Thoracic aorta (tissue), 2 donors: ENCODE measurements at regions not wholly inside any gene's neighbourhood (a gene's known extent, or its start where the extent isn't known, plus 50 kb on each side); places are given as distances from the start of the nearest gene placed in this dataset.
"Not testable (repeated sequence)": the region's sequence is repeated elsewhere in the genome, so short reads cannot be mapped to it uniquely, and the experiment has no call there.

ENCODE experiments used
- ATAC-seq: fragments of 150-250 bp; one replicate; pipeline ENCODE4 v1.8.0; 2017; ENCODE audit warnings: low read depth; ENCODE audit not compliant: insufficient number of reproducible peaks, low FRiP score
- DNase-seq: peaks from one replicate; pipeline ENCODE4 v3.0.0-alpha.2; 2020; ENCODE audit warnings: low spot score
- H3K27ac ChIP-seq, 2 donors: fragments of 200-600 bp; sonication (generic); 1 replicate in 1 of 2; 2 replicates in 1 of 2; pipeline ENCODE4 v1.5.1; 2016; ENCODE audit warnings: mild to moderate bottlenecking in 2 of 2, moderate library complexity in 2 of 2
- H3K27me3 ChIP-seq: fragments of 200-600 bp; sonication (generic); replicated peaks from 2 replicates; pipeline ENCODE4 v1.6.0; 2016; ENCODE audit warnings: mild to moderate bottlenecking; ENCODE audit not compliant: insufficient read depth
- H3K36me3 ChIP-seq: fragments of 200-600 bp; sonication (generic); one replicate; pipeline ENCODE4 v1.5.1; 2016
- H3K4me1 ChIP-seq, 2 donors: fragments of 200-600 bp; sonication (generic); 1 replicate in 1 of 2; 2 replicates in 1 of 2; pipeline versions ENCODE4 v1.5.1 to v1.6.0; 2016; ENCODE audit warnings: low read depth in 2 of 2, mild to moderate bottlenecking in 1 of 2; ENCODE audit not compliant: control insufficient read depth in 1 of 2
- H3K4me3 ChIP-seq: fragments of 200-600 bp; sonication (generic); 2 replicates; pipeline ENCODE4 v1.5.1; 2016; ENCODE audit warnings: mild to moderate bottlenecking
- H3K9me3 ChIP-seq: fragments of 200-600 bp; sonication (generic); 2 replicates; pipeline ENCODE4 v1.5.1; 2016
- TF ChIP-seq, protein P1 (sequence below): fragments of 200-600 bp; sonication (generic); IDR thresholded peaks from one replicate; pipeline ENCODE4 v1.5.1; 2019; ENCODE audit warnings: antibody characterized with exemption

DNA sequence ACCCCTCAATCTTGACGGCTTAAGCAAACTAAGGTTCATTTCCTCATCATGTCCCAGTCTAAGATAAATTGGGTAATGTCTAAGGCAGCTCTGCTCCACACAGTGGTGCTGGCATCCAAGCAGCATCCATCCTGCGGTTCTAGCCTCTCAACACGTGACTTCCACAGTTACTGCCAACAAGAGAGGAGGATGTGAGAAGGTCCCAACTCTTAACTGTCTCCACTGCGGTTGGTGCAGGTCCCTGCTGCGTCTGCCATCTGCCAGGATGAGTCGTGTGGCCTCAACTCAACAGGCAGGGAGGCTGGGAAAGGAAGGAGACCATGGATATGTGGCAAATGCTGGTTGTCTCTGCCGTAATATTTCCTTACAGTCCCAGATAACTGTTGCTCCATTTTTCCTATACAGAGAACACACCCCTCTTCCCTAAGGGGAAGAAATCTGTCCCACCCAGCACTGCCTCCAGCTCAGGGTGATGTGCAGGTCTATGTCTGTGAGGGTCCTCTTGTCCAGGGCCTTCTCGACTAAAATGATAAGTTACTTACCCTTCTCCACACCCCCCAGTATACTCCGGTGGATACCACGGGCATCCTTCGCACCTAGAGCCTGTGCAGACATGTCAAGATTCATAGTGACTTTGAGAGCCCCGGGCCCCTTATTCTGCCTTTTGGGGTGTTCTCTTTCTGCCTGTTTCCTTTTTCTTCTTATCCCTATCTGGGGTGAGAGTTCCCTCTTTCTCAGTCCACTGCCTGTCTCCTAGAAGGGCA lies 64.7 kb downstream of the KCNJ18 start:
- TF ChIP-seq, protein P1, sequence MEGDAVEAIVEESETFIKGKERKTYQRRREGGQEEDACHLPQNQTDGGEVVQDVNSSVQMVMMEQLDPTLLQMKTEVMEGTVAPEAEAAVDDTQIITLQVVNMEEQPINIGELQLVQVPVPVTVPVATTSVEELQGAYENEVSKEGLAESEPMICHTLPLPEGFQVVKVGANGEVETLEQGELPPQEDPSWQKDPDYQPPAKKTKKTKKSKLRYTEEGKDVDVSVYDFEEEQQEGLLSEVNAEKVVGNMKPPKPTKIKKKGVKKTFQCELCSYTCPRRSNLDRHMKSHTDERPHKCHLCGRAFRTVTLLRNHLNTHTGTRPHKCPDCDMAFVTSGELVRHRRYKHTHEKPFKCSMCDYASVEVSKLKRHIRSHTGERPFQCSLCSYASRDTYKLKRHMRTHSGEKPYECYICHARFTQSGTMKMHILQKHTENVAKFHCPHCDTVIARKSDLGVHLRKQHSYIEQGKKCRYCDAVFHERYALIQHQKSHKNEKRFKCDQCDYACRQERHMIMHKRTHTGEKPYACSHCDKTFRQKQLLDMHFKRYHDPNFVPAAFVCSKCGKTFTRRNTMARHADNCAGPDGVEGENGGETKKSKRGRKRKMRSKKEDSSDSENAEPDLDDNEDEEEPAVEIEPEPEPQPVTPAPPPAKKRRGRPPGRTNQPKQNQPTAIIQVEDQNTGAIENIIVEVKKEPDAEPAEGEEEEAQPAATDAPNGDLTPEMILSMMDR, result no peak
- Histone ChIP-seq H3K4me3 (no peak overlapping the region), H3K36me3 (no peaks in the 10 kb centered on the region), H3K27ac (no peak overlapping the region), H3K27me3 (no peaks in the 10 kb centered on the region), H3K9me3 (no peaks in the 10 kb centered on the region), H3K4me1 (no peaks in the 10 kb centered on the region)
- ATAC-seq (no peak), DNase-seq (no peak)

DNA sequence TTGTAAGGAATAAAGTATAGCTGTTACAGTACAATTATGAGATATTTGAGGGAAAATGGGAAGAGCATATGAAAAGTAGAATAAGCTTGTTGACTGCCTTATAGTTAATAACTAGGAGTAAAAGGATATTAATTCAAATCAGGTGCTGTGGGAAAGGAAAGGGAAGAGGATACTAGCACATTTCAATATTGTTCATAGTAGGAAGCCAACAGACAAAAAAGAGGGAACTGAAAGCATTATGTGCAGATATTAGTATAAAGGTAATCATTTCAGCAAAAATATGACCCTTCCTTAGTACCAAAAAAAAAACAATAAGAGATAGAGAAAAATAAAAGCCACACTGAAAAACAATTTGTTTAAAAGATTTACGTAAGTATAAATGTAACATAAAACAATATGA lies 67.3 kb downstream of the KCNJ18 start:
- not testable (repeated sequence) for H3K36me3 ChIP-seq, H3K27ac ChIP-seq, ATAC-seq, H3K27me3 ChIP-seq, H3K4me3 ChIP-seq, H3K4me1 ChIP-seq, DNase-seq, H3K9me3 ChIP-seq

DNA sequence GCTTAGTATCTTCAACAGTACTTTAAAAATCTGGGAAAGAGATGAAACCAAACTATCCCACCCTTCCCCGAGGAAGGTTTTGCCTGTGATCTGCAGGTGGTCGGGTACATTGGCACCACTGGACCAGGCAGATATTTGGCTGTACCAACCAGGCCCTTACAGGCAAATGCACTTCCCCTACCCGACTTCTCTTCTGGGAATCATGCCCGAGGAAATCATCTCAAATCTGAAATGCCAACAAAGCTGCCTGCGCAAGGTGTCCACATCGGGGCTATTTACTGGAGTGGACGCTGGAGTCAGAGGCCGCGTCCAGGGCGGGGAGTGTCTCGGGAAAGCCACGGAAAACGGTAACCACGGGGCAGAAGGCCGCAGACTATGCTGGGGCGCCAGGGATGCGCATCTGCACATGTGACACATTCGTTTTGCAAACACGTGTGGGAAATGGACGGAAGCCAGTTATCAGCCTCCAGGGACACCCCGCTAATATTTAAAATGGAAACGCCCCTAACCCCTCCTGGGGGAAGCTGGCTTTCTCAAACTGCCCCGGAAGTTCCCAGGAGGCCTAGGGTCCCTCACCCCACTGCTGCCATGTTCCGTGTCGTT lies 71.5 kb downstream of the KCNJ18 start:
- ATAC-seq, H3K36me3 ChIP-seq, H3K4me3 ChIP-seq, H3K27ac ChIP-seq, H3K4me1 ChIP-seq, H3K9me3 ChIP-seq, H3K27me3 ChIP-seq, DNase-seq: not testable (repeated sequence)

DNA sequence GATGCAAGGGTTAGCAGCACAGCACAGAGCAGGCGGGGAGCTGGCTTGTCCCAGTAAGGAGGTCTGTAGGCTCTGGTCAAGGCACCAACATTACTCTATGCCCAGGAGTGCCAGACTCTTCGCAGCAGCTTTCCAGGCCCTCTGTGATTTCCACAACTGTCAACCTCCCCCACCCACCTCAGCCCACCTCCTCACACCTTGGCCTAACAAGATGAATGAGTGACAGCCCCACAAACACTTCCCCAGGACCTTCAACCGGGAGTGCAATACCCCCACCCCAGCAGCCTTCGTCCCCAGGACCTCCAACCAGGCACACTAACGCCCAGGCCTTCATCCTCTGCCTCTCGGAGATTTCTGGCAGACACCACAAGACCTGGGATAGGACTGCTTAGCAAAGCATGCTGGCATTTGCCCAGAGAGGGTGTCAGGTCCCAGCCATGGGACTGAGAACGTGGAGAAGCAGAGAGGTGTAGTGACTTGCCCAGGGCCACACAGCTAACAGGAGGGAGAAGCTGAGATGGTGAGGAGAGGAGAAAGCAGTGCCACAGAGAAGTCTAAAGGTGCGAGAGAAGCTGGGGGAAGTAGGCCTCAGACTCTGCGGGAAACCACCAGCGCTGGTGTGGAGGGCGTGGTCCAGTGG lies 73.4 kb downstream of the KCNJ18 start:
- not testable (repeated sequence) for H3K27me3 ChIP-seq, DNase-seq, H3K9me3 ChIP-seq, H3K4me3 ChIP-seq, ATAC-seq, H3K27ac ChIP-seq, H3K36me3 ChIP-seq, H3K4me1 ChIP-seq

DNA sequence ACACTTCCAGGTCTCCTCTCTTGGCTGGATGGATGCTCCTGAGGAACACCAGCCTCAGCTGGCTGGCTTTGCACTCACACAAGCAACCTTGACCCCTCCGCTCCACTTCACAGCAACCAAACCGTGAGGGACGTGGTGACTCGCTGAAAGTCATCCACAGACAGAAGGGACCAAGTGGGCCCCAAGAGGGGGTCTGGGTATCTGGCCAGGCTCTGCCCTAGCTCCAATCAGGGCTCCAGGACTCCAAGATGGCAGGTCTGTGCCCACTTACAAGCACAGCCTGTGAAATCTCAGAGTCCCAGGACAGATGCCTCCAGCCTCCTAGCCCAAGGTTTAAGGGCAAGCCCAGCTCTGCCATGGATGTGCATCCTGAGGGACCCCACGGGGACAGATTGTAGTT lies 74.2 kb downstream of the KCNJ18 start:
- H3K27me3 ChIP-seq, DNase-seq, H3K9me3 ChIP-seq, ATAC-seq, H3K27ac ChIP-seq, H3K4me1 ChIP-seq, H3K36me3 ChIP-seq, H3K4me3 ChIP-seq: not testable (repeated sequence)

DNA sequence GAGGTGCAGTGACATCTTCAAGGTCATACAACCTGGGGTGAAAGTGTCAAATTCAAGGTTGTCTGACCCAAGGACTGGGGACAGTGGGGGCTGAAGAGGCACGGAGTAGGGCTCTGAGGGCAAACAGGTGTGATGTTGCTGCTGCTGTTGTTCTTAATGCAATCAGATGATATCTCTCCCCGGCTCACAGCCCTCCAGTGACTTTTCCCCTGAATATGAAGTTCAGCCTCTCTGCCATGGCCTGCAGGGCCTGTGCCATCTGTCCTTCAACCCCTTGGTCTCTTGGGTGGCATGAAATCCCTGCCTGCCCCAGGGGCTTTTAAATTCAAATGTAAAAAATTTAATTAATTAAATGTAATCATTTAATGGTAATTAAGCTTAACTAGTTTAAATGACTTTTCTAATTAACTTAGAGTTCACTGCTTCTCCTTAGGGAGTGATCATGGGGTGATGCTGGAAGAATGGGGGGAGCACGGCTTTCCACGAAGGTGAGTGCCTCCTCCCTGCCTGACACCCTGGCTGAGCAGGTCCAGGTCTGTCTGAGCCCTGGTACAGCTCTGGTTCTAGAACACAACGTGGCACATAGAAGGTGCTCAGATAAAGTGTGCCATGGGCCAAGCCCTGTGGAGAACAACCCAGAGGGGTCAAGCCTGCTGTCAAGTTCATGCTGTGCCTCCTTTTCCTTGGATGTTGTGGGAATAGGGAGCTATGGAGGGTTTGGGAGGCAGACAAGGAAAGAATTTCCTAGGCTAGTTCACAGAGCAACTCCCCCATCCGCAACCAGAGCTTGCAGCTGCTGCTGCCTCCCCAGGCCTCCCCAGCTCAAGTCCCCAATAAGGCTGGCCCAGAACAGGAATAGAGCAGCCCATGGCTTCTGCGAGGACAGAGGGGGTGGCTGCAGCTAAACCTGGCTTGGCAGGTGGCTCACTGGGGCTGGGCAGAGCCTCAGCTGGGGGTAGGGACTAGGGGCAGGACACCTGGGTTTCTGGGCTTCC lies 75.1 kb downstream of the KCNJ18 start:
- H3K36me3 ChIP-seq, H3K9me3 ChIP-seq, H3K27me3 ChIP-seq, H3K27ac ChIP-seq, H3K4me1 ChIP-seq, H3K4me3 ChIP-seq, DNase-seq, ATAC-seq: not testable (repeated sequence)

DNA sequence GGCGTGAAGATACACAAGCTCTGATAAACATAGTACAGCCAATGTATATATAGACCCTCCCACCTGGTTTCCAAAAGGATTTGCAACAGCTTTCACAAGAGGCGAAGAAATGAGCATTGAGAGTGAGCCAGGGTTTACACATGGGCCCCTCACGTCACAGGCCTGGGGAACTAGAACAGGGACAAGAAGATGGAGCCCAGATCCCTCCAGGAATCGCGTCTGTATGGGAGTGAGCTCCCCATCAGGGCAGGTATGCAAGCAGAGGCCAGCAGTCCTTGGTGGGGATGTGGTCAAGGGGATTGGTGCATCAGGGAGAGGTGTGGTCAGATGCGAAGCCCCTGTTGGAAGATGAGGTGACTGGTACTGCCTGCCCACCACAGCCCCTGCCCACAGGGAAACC lies 75.9 kb downstream of the KCNJ18 start:
- H3K27me3 ChIP-seq, ATAC-seq, DNase-seq: not testable (repeated sequence)

DNA sequence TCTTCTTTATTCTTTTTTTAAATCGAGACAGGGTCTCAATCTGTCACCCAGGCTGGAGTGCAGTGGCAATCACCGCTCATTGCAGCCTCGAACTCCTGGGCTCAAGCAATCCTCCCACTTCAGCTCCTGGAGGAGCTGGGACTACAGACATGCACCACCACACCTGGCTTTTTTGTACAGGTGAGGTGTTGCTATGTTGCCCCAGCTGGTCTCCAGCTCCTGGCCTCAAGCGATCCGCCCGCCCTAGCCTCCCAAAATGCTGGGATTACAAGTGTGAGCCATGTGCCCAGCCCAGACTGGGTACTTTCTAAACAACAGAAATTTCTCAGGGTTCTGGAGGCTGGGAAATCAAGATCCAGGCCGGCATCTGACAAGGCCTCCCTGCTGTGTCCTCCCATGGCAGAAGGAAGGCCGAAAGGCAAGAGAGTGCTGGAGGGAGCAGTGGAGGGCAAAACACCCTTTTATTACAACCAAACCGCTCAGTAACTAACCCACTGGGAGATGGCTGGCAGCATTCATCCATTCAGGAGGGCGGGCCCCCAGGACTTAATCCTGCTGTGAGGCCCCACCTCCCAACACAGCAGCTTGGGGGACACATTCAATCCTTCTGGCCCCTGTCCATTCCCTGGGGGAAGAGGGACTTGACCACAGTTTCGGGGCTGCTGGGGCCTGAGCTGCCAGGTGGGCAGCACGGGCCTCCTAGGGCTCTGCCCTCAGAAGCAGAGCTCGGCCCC lies 76.6 kb downstream of the KCNJ18 start:
- not testable (repeated sequence) for H3K27me3 ChIP-seq, H3K4me1 ChIP-seq, ATAC-seq, DNase-seq, H3K36me3 ChIP-seq, H3K27ac ChIP-seq, H3K9me3 ChIP-seq, H3K4me3 ChIP-seq

More for the DNA sequence above, 75.9 kb downstream of the KCNJ18 start:
- not testable (repeated sequence) for H3K4me1 ChIP-seq, H3K4me3 ChIP-seq, H3K9me3 ChIP-seq, H3K36me3 ChIP-seq, H3K27ac ChIP-seq

DNA sequence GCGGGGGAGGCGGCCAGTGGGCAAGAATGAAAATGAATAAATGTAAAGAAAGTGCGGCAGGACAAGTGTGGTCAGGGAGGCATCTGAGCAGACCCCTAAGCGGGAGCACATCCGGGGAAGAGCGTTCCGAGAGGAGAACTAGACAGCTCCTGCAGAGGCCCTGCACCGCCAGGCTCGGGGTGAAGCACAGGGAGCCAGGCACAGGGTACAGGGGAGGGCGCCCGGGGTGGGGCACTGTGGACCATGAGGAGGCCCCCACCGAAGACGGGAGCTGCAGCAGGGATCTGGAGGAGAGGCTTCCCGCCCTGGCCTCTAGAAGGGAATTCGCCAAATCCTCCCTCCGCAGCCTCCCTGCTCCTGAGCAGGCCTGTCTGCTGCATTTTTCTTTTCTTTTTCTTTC lies 77.5 kb downstream of the KCNJ18 start:
- not testable (repeated sequence) for H3K27me3 ChIP-seq, DNase-seq, H3K4me1 ChIP-seq, H3K27ac ChIP-seq, H3K9me3 ChIP-seq, ATAC-seq, H3K4me3 ChIP-seq, H3K36me3 ChIP-seq
